IMR-90 (cell line): ENCODE measurements at regions not wholly inside any gene's neighbourhood (a gene's known extent, or its start where the extent isn't known, plus 50 kb on each side); places are given as distances from the start of the nearest gene placed in this dataset.

Experiments used
- ATAC-seq: fragments of 200-7000 bp; cut with Tn5 transposase; 2 replicates; pipeline ENCODE4 v1.9.1; 2020; ENCODE audit warnings: low read depth, mild to moderate bottlenecking, moderate library complexity
- BruUV-seq: library from RNA; stranded (reverse); fragments of 400-500 nt; replicated peaks from 2 replicates; lab custom pipeline; 2021; lab: Mats Ljungman, UMichigan
- CTCF ChIA-PET: fragments of 300-600 bp; formaldehyde crosslinking; extraction: SDS; loops from one replicate; lab custom pipeline; 2021; ENCODE audit warnings: antibody characterized with exemption; lab: Yijun Ruan, JAX
- POLR2A ChIA-PET: fragments of 300-600 bp; sonication (Branson Sonifier 250); formaldehyde crosslinking; loops from one replicate; lab custom pipeline; 2022; ENCODE audit warnings: antibody characterized with exemption; ENCODE audit not compliant: unreplicated experiment; lab: Charles Lee
- DNase-seq: peaks from one replicate; pipeline ENCODE4 v3.0.0; 2013
- H2AFZ ChIP-seq: replicated peaks from 2 replicates; pipeline ENCODE3; 2013; ENCODE audit warnings: low read length, mild to moderate bottlenecking; ENCODE audit not compliant: poor library complexity
- H2AK5ac ChIP-seq: 2 replicates; pipeline ENCODE4 v1.6.1; 2013; ENCODE audit warnings: low read depth, low read length, inconsistent platforms
- H2AK9ac ChIP-seq: replicated peaks from 2 replicates; pipeline ENCODE3; 2013; ENCODE audit warnings: mild to moderate bottlenecking, low read depth, low read length, moderate library complexity; ENCODE audit not compliant: poor library complexity
- H2BK120ac ChIP-seq: 2 replicates; pipeline ENCODE4 v1.6.1; 2013; ENCODE audit warnings: low read depth, low read length, inconsistent platforms
- H2BK15ac ChIP-seq: 3 replicates; pipeline ENCODE4 v1.6.1; 2013; ENCODE audit warnings: low read depth, low read length, inconsistent platforms
- H2BK20ac ChIP-seq: 2 replicates; pipeline ENCODE4 v1.6.1; 2013; ENCODE audit warnings: low read depth, mild to moderate bottlenecking, inconsistent platforms, low read length, moderate library complexity
- H2BK5ac ChIP-seq: 2 replicates; pipeline ENCODE4 v1.6.1; 2013; ENCODE audit warnings: mild to moderate bottlenecking, low read depth, low read length, inconsistent platforms; ENCODE audit not compliant: poor library complexity, severe bottlenecking
- H3K14ac ChIP-seq: replicated peaks from 2 replicates; pipeline ENCODE4 v1.6.1; 2013; ENCODE audit warnings: low read depth, low read length, inconsistent platforms
- H3K18ac ChIP-seq: 2 replicates; pipeline ENCODE4 v1.6.1; 2013; ENCODE audit warnings: low read depth, low read length, control low read depth
- H3K23ac ChIP-seq: 2 replicates; pipeline ENCODE4 v1.6.1; 2013; ENCODE audit warnings: low read depth, low read length, inconsistent platforms
- H3K27ac ChIP-seq: 2 replicates; pipeline ENCODE4 v1.5.1; 2013; ENCODE audit warnings: mild to moderate bottlenecking, control low read depth, low read length; ENCODE audit not compliant: insufficient read depth
- H3K27me3 ChIP-seq: 2 replicates; pipeline ENCODE4 v1.6.1; 2013; ENCODE audit warnings: low read length; ENCODE audit not compliant: control insufficient read depth, insufficient read depth
- H3K36me3 ChIP-seq: 2 replicates; pipeline ENCODE4 v1.6.1; 2013; ENCODE audit warnings: low read length, mixed read lengths; ENCODE audit not compliant: control insufficient read depth, insufficient read depth
- H3K4ac ChIP-seq: 2 replicates; pipeline ENCODE4 v1.6.1; 2013; ENCODE audit warnings: low read depth, low read length, inconsistent platforms
- H3K4me1 ChIP-seq: 2 replicates; pipeline ENCODE4 v1.6.1; 2013; ENCODE audit warnings: low read length, mixed read lengths; ENCODE audit not compliant: control insufficient read depth, insufficient read depth
- H3K4me2 ChIP-seq: 2 replicates; pipeline ENCODE4 v1.6.1; 2013; ENCODE audit warnings: low read depth, mild to moderate bottlenecking, control low read depth, low read length, moderate library complexity
- H3K4me3 ChIP-seq: 2 replicates; pipeline ENCODE4 v1.5.1; 2013; ENCODE audit warnings: low read depth, mild to moderate bottlenecking, control low read depth, low read length, moderate library complexity; ENCODE audit not compliant: insufficient read depth
- H3K56ac ChIP-seq: 2 replicates; pipeline ENCODE4 v1.6.1; 2013; ENCODE audit warnings: low read length, inconsistent platforms; ENCODE audit not compliant: insufficient read depth; ENCODE audit errors: extremely low read depth
- H3K79me1 ChIP-seq, 2 experiments: 2 replicates each; pipeline ENCODE4 v1.6.1; 2013; ENCODE audit warnings: low read length in 2 of 2, inconsistent platforms in 1 of 2, low read depth in 1 of 2
- H3K9ac ChIP-seq: 2 replicates; pipeline ENCODE4 v1.6.1; 2013; ENCODE audit warnings: low read depth, low read length, control low read depth
- H3K9me1 ChIP-seq: 2 replicates; pipeline ENCODE4 v1.6.1; 2013; ENCODE audit warnings: low read length, inconsistent platforms; ENCODE audit not compliant: insufficient read depth
- H3K9me3 ChIP-seq: 2 replicates; pipeline ENCODE4 v1.6.1; 2013; ENCODE audit warnings: low read length; ENCODE audit not compliant: control insufficient read depth, insufficient read depth
- H4K20me1 ChIP-seq: 2 replicates; pipeline ENCODE4 v1.6.1; 2013; ENCODE audit warnings: low read length, inconsistent platforms; ENCODE audit not compliant: insufficient read depth
- H4K5ac ChIP-seq: 2 replicates; pipeline ENCODE4 v1.6.1; 2013; ENCODE audit warnings: mild to moderate bottlenecking, low read depth, low read length, control low read depth
- H4K8ac ChIP-seq, 2 experiments: 2 replicates each; pipeline ENCODE4 v1.6.1; 2013; ENCODE audit warnings: low read depth in 2 of 2, low read length in 2 of 2, control low read depth in 1 of 2, inconsistent platforms in 1 of 2
- H4K91ac ChIP-seq: 2 replicates; pipeline ENCODE4 v1.6.1; 2013; ENCODE audit warnings: low read depth, low read length, inconsistent platforms; ENCODE audit not compliant: insufficient read depth
- BHLHE40 ChIP-seq: fragments of 150-350 bp; IDR thresholded peaks from 2 replicates; pipeline ENCODE4 v1.6.1; 2016; ENCODE audit warnings: mild to moderate bottlenecking, low read depth, low read length
- CEBPB ChIP-seq: IDR thresholded peaks from 2 replicates; pipeline ENCODE4 v1.6.1; 2012; ENCODE audit warnings: low read depth, low read length, improper control_type of control experiment
- CHD1 ChIP-seq: IDR thresholded peaks from 2 replicates; pipeline ENCODE4 v1.6.1; 2012; ENCODE audit warnings: low read depth, low read length, improper control_type of control experiment
- CTCF ChIP-seq: conservative IDR thresholded peaks from 2 replicates; pipeline ENCODE4 v1.5.1; 2012; ENCODE audit warnings: mild to moderate bottlenecking, low read depth, low read length, improper control_type of control experiment
- ELK1 ChIP-seq: fragments of 150-350 bp; IDR thresholded peaks from 2 replicates; pipeline ENCODE4 v1.6.1; 2016; ENCODE audit warnings: low read depth, mild to moderate bottlenecking, low read length, moderate library complexity, borderline replicate concordance
- FOS ChIP-seq: fragments of 150-350 bp; IDR thresholded peaks from 2 replicates; pipeline ENCODE4 v1.6.1; 2016; ENCODE audit warnings: low read depth, low read length
- MAFK ChIP-seq: IDR thresholded peaks from 2 replicates; pipeline ENCODE4 v1.6.1; 2012; ENCODE audit warnings: low read depth, low read length, improper control_type of control experiment
- MAZ ChIP-seq: IDR thresholded peaks from 2 replicates; pipeline ENCODE4 v1.6.1; 2012; ENCODE audit warnings: low read depth, mild to moderate bottlenecking, low read length, improper control_type of control experiment, moderate library complexity, borderline replicate concordance
- MXI1 ChIP-seq: IDR thresholded peaks from 2 replicates; pipeline ENCODE4 v1.6.1; 2012; ENCODE audit warnings: low read depth, mild to moderate bottlenecking, low read length, moderate library complexity, borderline replicate concordance
- NFE2L2 ChIP-seq: fragments of 150-350 bp; IDR thresholded peaks from 2 replicates; pipeline ENCODE4 v1.6.1; 2016; ENCODE audit warnings: low read depth, mild to moderate bottlenecking, low read length
- POLR2A ChIP-seq: IDR thresholded peaks from 2 replicates; pipeline ENCODE4 v1.6.1; 2012; ENCODE audit warnings: mild to moderate bottlenecking, low read depth, low read length
- RAD21 ChIP-seq: IDR thresholded peaks from 2 replicates; pipeline ENCODE4 v1.6.1; 2012; ENCODE audit warnings: low read length, improper control_type of control experiment
- RCOR1 ChIP-seq: IDR thresholded peaks from 2 replicates; pipeline ENCODE4 v1.6.1; 2012; ENCODE audit warnings: mild to moderate bottlenecking, low read length, improper control_type of control experiment; ENCODE audit not compliant: insufficient replicate concordance
- RFX5 ChIP-seq: IDR thresholded peaks from 2 replicates; pipeline ENCODE4 v1.8.0; 2012; ENCODE audit warnings: low read depth, mild to moderate bottlenecking, low read length, moderate library complexity
- SMC3 ChIP-seq: fragments of 150-350 bp; IDR thresholded peaks from 2 replicates; pipeline ENCODE4 v1.6.1; 2016; ENCODE audit warnings: low read depth, mild to moderate bottlenecking, antibody characterized with exemption, low read length, moderate library complexity
- USF2 ChIP-seq: fragments of 150-350 bp; IDR thresholded peaks from 2 replicates; pipeline ENCODE4 v1.6.1; 2017; ENCODE audit warnings: mild to moderate bottlenecking, antibody characterized with exemption, low read length, low read depth
- WGBS, 2 experiments: methylation state at CpG; one replicate each; pipeline versions ENCODE4 v1.1.5 to v1.1.7; 2013; ENCODE audit warnings: missing lambda C conversion rate in 2 of 2; ENCODE audit not compliant: insufficient read length in 1 of 2; ENCODE audit errors: extremely low coverage in 2 of 2; 5-methylcytosine and 5-hydroxymethylcytosine counted together
- dilution Hi-C: fragments of 300-500 bp; cut with HindIII; formaldehyde crosslinking; loops from one replicate; pipeline ENCODE4 v1.14.3; 2018; ENCODE audit warnings: low sequenced_read_pairs; ENCODE audit not compliant: unreplicated experiment
- in situ Hi-C: fragments of 300-500 bp; cut with MboI; formaldehyde crosslinking; loops from 3 replicates; pipeline ENCODE4 v1.14.3; 2019; ENCODE audit warnings: low sequenced_read_pairs, inconsistent platforms, mixed read lengths
- intact Hi-C: fragments of 100-400 bp; cut with micrococcal nuclease; formaldehyde crosslinking; loops from 2 replicates; pipeline ENCODE4 v1.10.0; 2022

GRCh38 chr1:198910816-198911215 is 272.0 kb downstream of the PTPRC start:
- ChIA-PET POLR2A (no interaction called here), CTCF (no interaction called here)
- Histone ChIP-seq H3K9me1 (peaks cover 8% of the 10 kb centered on the region; the same call in 1 of the 2 replicates), H3K79me1 (peaks cover 14 to 46% of the 10 kb centered on the region in 2 experiments), H3K23ac (peak overlapping the region; percentile 62; the same call in 1 of the 2 replicates), H2AFZ (no peak overlapping the region), H3K36me3 (peaks cover 3% of the 10 kb centered on the region; the same call in 1 of the 2 replicates), H3K4ac (no peak overlapping the region), H2BK5ac (peak overlapping the region; percentile 51), H2AK9ac (no peak overlapping the region), H4K5ac (0 out of 2 replicates have a peak overlapping the region, but pooled peaks have one; percentile 42), H4K8ac (no peak overlapping the region), H3K14ac (peak overlapping the region; percentile 60; the same call in 1 of the 2 replicates), H2AK5ac (no peak overlapping the region), H2BK20ac (no peak overlapping the region), H4K91ac (no peak overlapping the region), H3K4me1 (peaks cover 11% of the 10 kb centered on the region), H3K9ac (no peak overlapping the region), H3K27ac (no peak overlapping the region), H3K27me3 (no peaks in the 10 kb centered on the region), H3K9me3 (no peaks in the 10 kb centered on the region), H2BK15ac (no peak overlapping the region), H3K4me2 (no peak overlapping the region), H4K20me1 (peaks cover 16% of the 10 kb centered on the region; the same call in 1 of the 2 replicates), H2BK120ac (no peak overlapping the region), H3K18ac (no peak overlapping the region), H3K4me3 (no peak overlapping the region), H3K56ac (no peak overlapping the region)
- BruUV-seq, result no TSS peak
- dilution Hi-C loops (no loop called here), intact Hi-C loops (no loop called here), in situ Hi-C loops (no loop called here)
- TF ChIP-seq RFX5, result no peak
- TF ChIP-seq SMC3, result no peak
- TF ChIP-seq CEBPB, result no peak
- TF ChIP-seq MAZ, result no peak
- no peak for TF ChIP-seq RCOR1
- no peak for TF ChIP-seq USF2
- TF ChIP-seq MAFK, result no peak
- no peak for TF ChIP-seq BHLHE40
- TF ChIP-seq CTCF, result no peak
- TF ChIP-seq RAD21, result no peak
- no peak for TF ChIP-seq ELK1
- no peak for TF ChIP-seq MXI1
- no peak for TF ChIP-seq CHD1
- TF ChIP-seq NFE2L2, result no peak
- TF ChIP-seq FOS, result no peak
- no peak for TF ChIP-seq POLR2A
- no peak for DNase-seq
- no peak for ATAC-seq
- WGBS, 2 experiments, result 100% methylated on average over 1 of the region's 2 CpGs; no CpG with 5 or more reads in 1 of the 2 experiments
